HepG2 (cell line): ENCODE measurements at regions not wholly inside any gene's neighbourhood (a gene's known extent, or its start where the extent isn't known, plus 50 kb on each side); places are given as distances from the start of the nearest gene placed in this dataset.

Source experiments
- GPN1 ChIP-seq: sonication (generic); formaldehyde crosslinking; IDR thresholded peaks from 2 replicates; pipeline ENCODE4 v1.5.1; 2020; ENCODE audit warnings: missing genetic modification reagents, borderline replicate concordance
- NFYC ChIP-seq: IDR thresholded peaks from 2 replicates; pipeline ENCODE4 v1.6.1; 2016; ENCODE audit warnings: missing genetic modification reagents, missing compliant biosample characterization
- PHF8 ChIP-seq: sonication (generic); formaldehyde crosslinking; IDR thresholded peaks from 2 replicates; pipeline ENCODE4 v1.5.0; 2020; ENCODE audit warnings: missing genetic modification reagents
- THAP9 ChIP-seq: sonication (generic); formaldehyde crosslinking; IDR thresholded peaks from 2 replicates; pipeline ENCODE4; 2020; ENCODE audit warnings: missing genetic modification reagents, mild to moderate bottlenecking, borderline replicate concordance
- ZBTB7B ChIP-seq: sonication (generic); formaldehyde crosslinking; IDR thresholded peaks from 2 replicates; pipeline ENCODE4 v1.4.0; 2020; ENCODE audit warnings: missing genetic modification reagents
- ZNF317 ChIP-seq: sonication (generic); formaldehyde crosslinking; IDR thresholded peaks from 2 replicates; pipeline ENCODE4 v1.5.0; 2020; ENCODE audit warnings: mild to moderate bottlenecking, missing genetic modification reagents
- ZNF598 ChIP-seq: sonication (generic); formaldehyde crosslinking; IDR thresholded peaks from 2 replicates; pipeline ENCODE4 v1.5.1; 2020; ENCODE audit warnings: mild to moderate bottlenecking, missing genetic modification reagents, borderline replicate concordance
- ZNF83 ChIP-seq: sonication (generic); formaldehyde crosslinking; IDR thresholded peaks from 2 replicates; pipeline ENCODE4 v1.4.0; 2020; ENCODE audit warnings: missing genetic modification reagents, mild to moderate bottlenecking, borderline replicate concordance
- TF ChIP-seq, protein P1 (sequence below): sonication (generic); formaldehyde crosslinking; IDR thresholded peaks from 2 replicates; pipeline ENCODE4 v1.4.0; 2020; ENCODE audit warnings: missing genetic modification reagents

DNA sequence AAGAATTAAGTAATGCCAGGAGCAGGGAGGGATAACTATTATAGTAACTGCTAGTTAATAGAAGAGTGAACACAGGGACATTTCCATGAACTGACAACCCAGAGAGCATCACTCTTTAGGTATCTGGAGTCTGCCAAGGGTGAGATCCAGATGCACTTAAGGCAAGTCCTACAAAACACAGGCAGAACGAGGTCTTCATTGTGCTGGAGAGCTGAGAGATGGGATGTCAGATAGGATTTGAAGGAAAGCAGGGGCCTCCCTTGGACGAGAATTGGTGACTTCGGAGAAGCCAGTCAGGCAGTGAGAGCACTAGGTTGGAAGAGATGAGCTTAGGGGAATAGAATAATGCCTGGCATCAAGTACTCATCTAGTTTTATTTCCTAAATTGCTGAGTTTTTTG lies 684.5 kb downstream of the GATA3 start (continued):
- TF ChIP-seq, protein P1, sequence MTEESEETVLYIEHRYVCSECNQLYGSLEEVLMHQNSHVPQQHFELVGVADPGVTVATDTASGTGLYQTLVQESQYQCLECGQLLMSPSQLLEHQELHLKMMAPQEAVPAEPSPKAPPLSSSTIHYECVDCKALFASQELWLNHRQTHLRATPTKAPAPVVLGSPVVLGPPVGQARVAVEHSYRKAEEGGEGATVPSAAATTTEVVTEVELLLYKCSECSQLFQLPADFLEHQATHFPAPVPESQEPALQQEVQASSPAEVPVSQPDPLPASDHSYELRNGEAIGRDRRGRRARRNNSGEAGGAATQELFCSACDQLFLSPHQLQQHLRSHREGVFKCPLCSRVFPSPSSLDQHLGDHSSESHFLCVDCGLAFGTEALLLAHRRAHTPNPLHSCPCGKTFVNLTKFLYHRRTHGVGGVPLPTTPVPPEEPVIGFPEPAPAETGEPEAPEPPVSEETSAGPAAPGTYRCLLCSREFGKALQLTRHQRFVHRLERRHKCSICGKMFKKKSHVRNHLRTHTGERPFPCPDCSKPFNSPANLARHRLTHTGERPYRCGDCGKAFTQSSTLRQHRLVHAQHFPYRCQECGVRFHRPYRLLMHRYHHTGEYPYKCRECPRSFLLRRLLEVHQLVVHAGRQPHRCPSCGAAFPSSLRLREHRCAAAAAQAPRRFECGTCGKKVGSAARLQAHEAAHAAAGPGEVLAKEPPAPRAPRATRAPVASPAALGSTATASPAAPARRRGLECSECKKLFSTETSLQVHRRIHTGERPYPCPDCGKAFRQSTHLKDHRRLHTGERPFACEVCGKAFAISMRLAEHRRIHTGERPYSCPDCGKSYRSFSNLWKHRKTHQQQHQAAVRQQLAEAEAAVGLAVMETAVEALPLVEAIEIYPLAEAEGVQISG = no peak
- TF ChIP-seq NFYC (CRISPR knock-in tag) (no peak), ZNF83 (CRISPR knock-in tag) (no peak), ZNF598 (no peak), GPN1 (CRISPR knock-in tag) (no peak), PHF8 (CRISPR knock-in tag) (no peak), ZBTB7B (CRISPR knock-in tag) (no peak), THAP9 (no peak), ZNF317 (CRISPR knock-in tag) (no peak)
